IMR-90 (cell line): ENCODE measurements at regions not wholly inside any gene's neighbourhood (a gene's known extent, or its start where the extent isn't known, plus 50 kb on each side); places are given as distances from the start of the nearest gene placed in this dataset.

Experiments
- ATAC-seq: fragments of 200-7000 bp; cut with Tn5 transposase; 2 replicates; pipeline ENCODE4 v1.9.1; 2020; ENCODE audit warnings: low read depth, mild to moderate bottlenecking, moderate library complexity
- BruUV-seq: library from RNA; stranded (reverse); fragments of 400-500 nt; replicated peaks from 2 replicates; lab custom pipeline; 2021; lab: Mats Ljungman, UMichigan
- CTCF ChIA-PET: fragments of 300-600 bp; formaldehyde crosslinking; extraction: SDS; loops from one replicate; lab custom pipeline; 2021; ENCODE audit warnings: antibody characterized with exemption; lab: Yijun Ruan, JAX
- POLR2A ChIA-PET: fragments of 300-600 bp; sonication (Branson Sonifier 250); formaldehyde crosslinking; loops from one replicate; lab custom pipeline; 2022; ENCODE audit warnings: antibody characterized with exemption; ENCODE audit not compliant: unreplicated experiment; lab: Charles Lee
- DNase-seq: peaks from one replicate; pipeline ENCODE4 v3.0.0; 2013
- H2AFZ ChIP-seq: replicated peaks from 2 replicates; pipeline ENCODE3; 2013; ENCODE audit warnings: low read length, mild to moderate bottlenecking; ENCODE audit not compliant: poor library complexity
- H2AK5ac ChIP-seq: 2 replicates; pipeline ENCODE4 v1.6.1; 2013; ENCODE audit warnings: low read depth, low read length, inconsistent platforms
- H2AK9ac ChIP-seq: replicated peaks from 2 replicates; pipeline ENCODE3; 2013; ENCODE audit warnings: mild to moderate bottlenecking, low read depth, low read length, moderate library complexity; ENCODE audit not compliant: poor library complexity
- H2BK120ac ChIP-seq: 2 replicates; pipeline ENCODE4 v1.6.1; 2013; ENCODE audit warnings: low read depth, low read length, inconsistent platforms
- H2BK15ac ChIP-seq: 3 replicates; pipeline ENCODE4 v1.6.1; 2013; ENCODE audit warnings: low read depth, low read length, inconsistent platforms
- H2BK20ac ChIP-seq: 2 replicates; pipeline ENCODE4 v1.6.1; 2013; ENCODE audit warnings: low read depth, mild to moderate bottlenecking, inconsistent platforms, low read length, moderate library complexity
- H2BK5ac ChIP-seq: 2 replicates; pipeline ENCODE4 v1.6.1; 2013; ENCODE audit warnings: mild to moderate bottlenecking, low read depth, low read length, inconsistent platforms; ENCODE audit not compliant: poor library complexity, severe bottlenecking
- H3K14ac ChIP-seq: replicated peaks from 2 replicates; pipeline ENCODE4 v1.6.1; 2013; ENCODE audit warnings: low read depth, low read length, inconsistent platforms
- H3K18ac ChIP-seq: 2 replicates; pipeline ENCODE4 v1.6.1; 2013; ENCODE audit warnings: low read depth, low read length, control low read depth
- H3K23ac ChIP-seq: 2 replicates; pipeline ENCODE4 v1.6.1; 2013; ENCODE audit warnings: low read depth, low read length, inconsistent platforms
- H3K27ac ChIP-seq: 2 replicates; pipeline ENCODE4 v1.5.1; 2013; ENCODE audit warnings: mild to moderate bottlenecking, control low read depth, low read length; ENCODE audit not compliant: insufficient read depth
- H3K27me3 ChIP-seq: 2 replicates; pipeline ENCODE4 v1.6.1; 2013; ENCODE audit warnings: low read length; ENCODE audit not compliant: control insufficient read depth, insufficient read depth
- H3K36me3 ChIP-seq: 2 replicates; pipeline ENCODE4 v1.6.1; 2013; ENCODE audit warnings: low read length, mixed read lengths; ENCODE audit not compliant: control insufficient read depth, insufficient read depth
- H3K4ac ChIP-seq: 2 replicates; pipeline ENCODE4 v1.6.1; 2013; ENCODE audit warnings: low read depth, low read length, inconsistent platforms
- H3K4me1 ChIP-seq: 2 replicates; pipeline ENCODE4 v1.6.1; 2013; ENCODE audit warnings: low read length, mixed read lengths; ENCODE audit not compliant: control insufficient read depth, insufficient read depth
- H3K4me2 ChIP-seq: 2 replicates; pipeline ENCODE4 v1.6.1; 2013; ENCODE audit warnings: low read depth, mild to moderate bottlenecking, control low read depth, low read length, moderate library complexity
- H3K4me3 ChIP-seq: 2 replicates; pipeline ENCODE4 v1.5.1; 2013; ENCODE audit warnings: low read depth, mild to moderate bottlenecking, control low read depth, low read length, moderate library complexity; ENCODE audit not compliant: insufficient read depth
- H3K56ac ChIP-seq: 2 replicates; pipeline ENCODE4 v1.6.1; 2013; ENCODE audit warnings: low read length, inconsistent platforms; ENCODE audit not compliant: insufficient read depth; ENCODE audit errors: extremely low read depth
- H3K79me1 ChIP-seq, 2 experiments: 2 replicates each; pipeline ENCODE4 v1.6.1; 2013; ENCODE audit warnings: low read length in 2 of 2, inconsistent platforms in 1 of 2, low read depth in 1 of 2
- H3K9ac ChIP-seq: 2 replicates; pipeline ENCODE4 v1.6.1; 2013; ENCODE audit warnings: low read depth, low read length, control low read depth
- H3K9me1 ChIP-seq: 2 replicates; pipeline ENCODE4 v1.6.1; 2013; ENCODE audit warnings: low read length, inconsistent platforms; ENCODE audit not compliant: insufficient read depth
- H3K9me3 ChIP-seq: 2 replicates; pipeline ENCODE4 v1.6.1; 2013; ENCODE audit warnings: low read length; ENCODE audit not compliant: control insufficient read depth, insufficient read depth
- H4K20me1 ChIP-seq: 2 replicates; pipeline ENCODE4 v1.6.1; 2013; ENCODE audit warnings: low read length, inconsistent platforms; ENCODE audit not compliant: insufficient read depth
- H4K5ac ChIP-seq: 2 replicates; pipeline ENCODE4 v1.6.1; 2013; ENCODE audit warnings: mild to moderate bottlenecking, low read depth, low read length, control low read depth
- H4K8ac ChIP-seq, 2 experiments: 2 replicates each; pipeline ENCODE4 v1.6.1; 2013; ENCODE audit warnings: low read depth in 2 of 2, low read length in 2 of 2, control low read depth in 1 of 2, inconsistent platforms in 1 of 2
- H4K91ac ChIP-seq: 2 replicates; pipeline ENCODE4 v1.6.1; 2013; ENCODE audit warnings: low read depth, low read length, inconsistent platforms; ENCODE audit not compliant: insufficient read depth
- BHLHE40 ChIP-seq: fragments of 150-350 bp; IDR thresholded peaks from 2 replicates; pipeline ENCODE4 v1.6.1; 2016; ENCODE audit warnings: mild to moderate bottlenecking, low read depth, low read length
- CEBPB ChIP-seq: IDR thresholded peaks from 2 replicates; pipeline ENCODE4 v1.6.1; 2012; ENCODE audit warnings: low read depth, low read length, improper control_type of control experiment
- CTCF ChIP-seq: conservative IDR thresholded peaks from 2 replicates; pipeline ENCODE4 v1.5.1; 2012; ENCODE audit warnings: mild to moderate bottlenecking, low read depth, low read length, improper control_type of control experiment
- ELK1 ChIP-seq: fragments of 150-350 bp; IDR thresholded peaks from 2 replicates; pipeline ENCODE4 v1.6.1; 2016; ENCODE audit warnings: low read depth, mild to moderate bottlenecking, low read length, moderate library complexity, borderline replicate concordance
- MAZ ChIP-seq: IDR thresholded peaks from 2 replicates; pipeline ENCODE4 v1.6.1; 2012; ENCODE audit warnings: low read depth, mild to moderate bottlenecking, low read length, improper control_type of control experiment, moderate library complexity, borderline replicate concordance
- MXI1 ChIP-seq: IDR thresholded peaks from 2 replicates; pipeline ENCODE4 v1.6.1; 2012; ENCODE audit warnings: low read depth, mild to moderate bottlenecking, low read length, moderate library complexity, borderline replicate concordance
- NFE2L2 ChIP-seq: fragments of 150-350 bp; IDR thresholded peaks from 2 replicates; pipeline ENCODE4 v1.6.1; 2016; ENCODE audit warnings: low read depth, mild to moderate bottlenecking, low read length
- RAD21 ChIP-seq: IDR thresholded peaks from 2 replicates; pipeline ENCODE4 v1.6.1; 2012; ENCODE audit warnings: low read length, improper control_type of control experiment
- RCOR1 ChIP-seq: IDR thresholded peaks from 2 replicates; pipeline ENCODE4 v1.6.1; 2012; ENCODE audit warnings: mild to moderate bottlenecking, low read length, improper control_type of control experiment; ENCODE audit not compliant: insufficient replicate concordance
- RFX5 ChIP-seq: IDR thresholded peaks from 2 replicates; pipeline ENCODE4 v1.8.0; 2012; ENCODE audit warnings: low read depth, mild to moderate bottlenecking, low read length, moderate library complexity
- WGBS, 2 experiments: methylation state at CpG; one replicate each; pipeline versions ENCODE4 v1.1.5 to v1.1.7; 2013; ENCODE audit warnings: missing lambda C conversion rate in 2 of 2; ENCODE audit not compliant: insufficient read length in 1 of 2; ENCODE audit errors: extremely low coverage in 2 of 2; 5-methylcytosine and 5-hydroxymethylcytosine counted together
- dilution Hi-C: fragments of 300-500 bp; cut with HindIII; formaldehyde crosslinking; loops from one replicate; pipeline ENCODE4 v1.14.3; 2018; ENCODE audit warnings: low sequenced_read_pairs; ENCODE audit not compliant: unreplicated experiment
- in situ Hi-C: fragments of 300-500 bp; cut with MboI; formaldehyde crosslinking; loops from 3 replicates; pipeline ENCODE4 v1.14.3; 2019; ENCODE audit warnings: low sequenced_read_pairs, inconsistent platforms, mixed read lengths
- intact Hi-C: fragments of 100-400 bp; cut with micrococcal nuclease; formaldehyde crosslinking; loops from 2 replicates; pipeline ENCODE4 v1.10.0; 2022

GRCh38 chr15:94927003-94927402, 695.6 kb downstream of the MCTP2 start:
- dilution Hi-C loops (no loop called here), in situ Hi-C loops (no loop called here), intact Hi-C loops (no loop called here)
- H3K18ac ChIP-seq: no peak overlapping the region
- no peak overlapping the region for H2AK9ac ChIP-seq
- BruUV-seq: no TSS peak
- no peak overlapping the region for H3K23ac ChIP-seq
- H3K14ac ChIP-seq: no peak overlapping the region
- H2BK120ac ChIP-seq: no peak overlapping the region
- no peak overlapping the region for H3K27ac ChIP-seq
- no peak overlapping the region for H2AFZ ChIP-seq
- TF ChIP-seq NFE2L2: no peak
- no peak for TF ChIP-seq MXI1
- no peak for TF ChIP-seq MAZ
- no peak for TF ChIP-seq RCOR1
- TF ChIP-seq CEBPB: no peak
- TF ChIP-seq BHLHE40: no peak
- no peak for TF ChIP-seq RAD21
- TF ChIP-seq RFX5: no peak
- TF ChIP-seq CTCF: no peak
- no peak for TF ChIP-seq ELK1
- H3K9me3 ChIP-seq: peaks cover 3% of the 10 kb centered on the region; the same call in 1 of the 2 replicates
- no peak overlapping the region for H3K56ac ChIP-seq
- H3K4me3 ChIP-seq: no peak overlapping the region
- H4K91ac ChIP-seq: no peak overlapping the region
- no peaks in the 10 kb centered on the region for H3K36me3 ChIP-seq
- ATAC-seq (no peak), DNase-seq (no peak)
- no peaks in the 10 kb centered on the region for H3K27me3 ChIP-seq
- no peak overlapping the region for H4K5ac ChIP-seq
- H3K9me1 ChIP-seq: no peaks in the 10 kb centered on the region
- H4K20me1 ChIP-seq: no peaks in the 10 kb centered on the region
- CTCF ChIA-PET: no interaction called here
- POLR2A ChIA-PET: no interaction called here
- no CpG with 5 or more reads among the region's 3 CpGs for WGBS, 2 experiments
- H3K79me1 ChIP-seq: no peaks in the 10 kb centered on the region
- H2BK15ac ChIP-seq: no peak overlapping the region
- no peaks in the 10 kb centered on the region for H3K4me1 ChIP-seq
- no peak overlapping the region for H3K4me2 ChIP-seq
- H2AK5ac ChIP-seq: no peak overlapping the region
- H3K4ac ChIP-seq: no peak overlapping the region
- no peak overlapping the region for H2BK5ac ChIP-seq
- H2BK20ac ChIP-seq: no peak overlapping the region
- no peak overlapping the region for H3K9ac ChIP-seq
- H4K8ac ChIP-seq: no peak overlapping the region
